Tibial nerve (tissue), 4 donors: ENCODE measurements at regions not wholly inside any gene's neighbourhood (a gene's known extent, or its start where the extent isn't known, plus 50 kb on each side); places are given as distances from the start of the nearest gene placed in this dataset.

Experiments
- CTCF ChIP-seq, 5 experiments: fragments of 200-600 bp in 3 of 5; fragments of 450-650 bp in 2 of 5; sonication (generic) in 3 of 5; IDR thresholded peaks; one replicate each; pipeline ENCODE4 v1.5.1; 2016 to 2019; ENCODE audit warnings: antibody characterized with exemption in 5 of 5, mild to moderate bottlenecking in 3 of 5, moderate library complexity in 2 of 5
- EP300 ChIP-seq, 2 donors: sonication (generic); formaldehyde crosslinking; IDR thresholded peaks; one replicate each; pipeline ENCODE4 v1.6.1; 2017; ENCODE audit warnings: antibody characterized with exemption in 2 of 2, mild to moderate bottlenecking in 1 of 2
- POLR2A ChIP-seq, 2 donors: fragments of 450-650 bp; IDR thresholded peaks; one replicate each; pipeline ENCODE4 v1.6.1; 2017; ENCODE audit warnings: antibody characterized with exemption in 2 of 2, mild to moderate bottlenecking in 2 of 2, moderate library complexity in 2 of 2

GRCh38 chr1:5221451-5221850 is 567.0 kb downstream of the AJAP1 start:
- TF ChIP-seq CTCF (IDR thresholded peaks at IDR 0.05) (no peak), POLR2A (IDR thresholded peaks at IDR 0.05) (no peak), EP300 (IDR thresholded peaks at IDR 0.05) (no peak)
